NCI-H146 treated with DMSO at 0.1 percent for 48 hours (cell line): ENCODE measurements at regions not wholly inside any gene's neighbourhood (a gene's known extent, or its start where the extent isn't known, plus 50 kb on each side); places are given as distances from the start of the nearest gene placed in this dataset.

Source experiments
- DNase-seq: peaks from one replicate; lab custom pipeline; 2025; ENCODE audit not compliant: unreplicated experiment; lab: John Stamatoyannopoulos, UW

- no peak for DNase-seq
Measured at GRCh38 chr1:244339073-244339692, 112.5 kb downstream of the ADSS2 start.

DNA sequence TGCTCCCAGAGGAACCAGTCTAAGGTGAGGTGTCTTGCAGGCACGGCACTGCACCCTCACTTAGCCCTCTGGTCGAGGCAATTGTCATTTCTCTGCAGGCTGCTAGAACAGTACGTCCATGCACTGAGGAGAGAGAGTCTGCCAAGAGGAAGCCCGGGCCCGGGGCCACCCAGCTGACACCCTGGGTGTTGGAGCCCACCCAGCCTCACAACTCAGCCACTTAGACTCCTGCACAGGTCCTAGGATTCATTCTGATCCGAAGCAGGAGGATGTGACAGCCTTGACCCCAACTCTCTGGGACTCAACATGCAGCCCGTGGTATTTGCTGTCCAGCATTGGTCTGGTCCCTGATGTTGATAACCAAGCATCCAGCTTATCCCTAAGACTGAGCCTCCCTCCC, 111.9 kb downstream of the ADSS2 start:
- DNase-seq: no peak

- DNase-seq: no peak
Measured at GRCh38 chr1:244340396-244340795, 111.3 kb downstream of the ADSS2 start.

GRCh38 chr1:244341455-244342450, 110.0 kb downstream of the ADSS2 start:
- DNase-seq: peak; percentile 99

DNA sequence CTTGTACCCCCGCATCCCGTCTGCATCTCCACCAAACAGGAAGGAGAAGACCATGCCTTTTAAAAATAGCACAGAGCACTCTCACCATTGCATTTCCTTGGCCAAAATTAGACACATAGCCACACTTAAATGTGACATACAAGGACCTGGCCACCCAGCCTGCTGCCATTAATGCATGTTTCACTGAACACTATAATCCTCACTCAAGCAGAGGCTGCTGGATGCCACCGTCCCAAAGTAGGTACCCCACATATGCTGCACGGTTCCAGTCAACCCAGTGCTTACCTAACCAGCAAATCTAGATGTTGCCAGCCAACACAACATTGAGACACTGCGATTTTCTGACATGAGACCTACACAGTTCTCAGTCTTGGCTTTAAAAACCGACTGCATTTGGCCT, 107.7 kb downstream of the ADSS2 start:
- no peak for DNase-seq

DNA sequence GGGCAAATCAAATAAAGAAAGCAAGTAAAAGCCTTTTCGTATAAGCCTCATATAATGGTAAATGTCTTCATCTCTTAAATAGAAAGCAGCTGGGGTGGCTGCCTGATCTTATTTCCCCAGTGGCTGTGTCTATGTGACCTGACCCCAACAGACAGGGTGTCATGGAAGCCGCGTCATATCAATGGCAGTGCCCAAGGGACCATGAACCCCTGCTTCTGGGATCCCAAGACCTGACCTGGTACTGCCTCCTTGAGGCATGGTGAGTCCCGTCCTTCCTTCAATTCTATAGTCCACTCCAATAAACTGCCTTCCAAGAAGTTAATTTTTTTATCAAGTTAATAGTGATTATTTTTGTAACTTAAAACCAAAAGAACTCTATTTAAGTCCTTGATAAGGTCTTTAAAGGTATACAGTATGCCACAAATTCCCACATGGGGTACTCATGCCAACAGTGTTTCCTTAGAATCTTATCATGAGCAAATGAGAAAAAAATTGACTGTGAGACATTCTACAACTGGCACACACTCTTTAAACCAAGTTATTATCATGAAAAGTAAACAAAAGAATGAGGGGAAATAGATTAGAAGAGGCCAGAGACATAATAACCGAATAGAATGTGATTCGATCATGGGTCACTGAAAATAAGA, 104.6 kb downstream of the ADSS2 start:
- DNase-seq: no peak

DNA sequence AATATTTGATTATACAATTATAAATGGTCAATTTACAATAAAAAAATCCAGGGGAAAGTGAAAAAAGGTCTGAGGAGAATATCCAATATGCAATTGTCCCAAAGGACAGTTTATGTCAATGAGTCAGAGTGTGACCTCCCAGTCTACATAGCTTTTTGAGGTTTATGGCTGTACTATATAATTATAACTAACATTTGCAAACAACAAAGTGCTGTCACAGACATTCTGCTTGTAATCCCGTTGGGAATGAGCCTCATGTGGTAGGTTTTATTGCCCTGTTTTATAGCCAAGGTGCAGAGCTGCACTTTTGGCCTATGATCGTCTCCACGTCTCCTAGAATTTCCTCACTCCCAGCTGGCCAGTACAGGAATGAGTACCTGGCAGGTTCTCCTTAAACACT, 103.8 kb downstream of the ADSS2 start:
- no peak for DNase-seq

- DNase-seq: no peak
Measured at GRCh38 chr1:244349103-244349531, 102.6 kb downstream of the ADSS2 start.

GRCh38 chr1:244349581-244350001, 102.1 kb downstream of the ADSS2 start:
- no peak for DNase-seq

- DNase-seq: peak; percentile 24
Measured at GRCh38 chr1:244350027-244350426, 101.7 kb downstream of the ADSS2 start.

- DNase-seq: no peak
Measured at GRCh38 chr1:244352156-244352830, 99.4 kb downstream of the ADSS2 start.

- no peak for DNase-seq
Measured at GRCh38 chr1:244353551-244354091, 98.1 kb downstream of the ADSS2 start.

- DNase-seq: no peak
Measured at GRCh38 chr1:244354810-244355278, 96.9 kb downstream of the ADSS2 start.

DNA sequence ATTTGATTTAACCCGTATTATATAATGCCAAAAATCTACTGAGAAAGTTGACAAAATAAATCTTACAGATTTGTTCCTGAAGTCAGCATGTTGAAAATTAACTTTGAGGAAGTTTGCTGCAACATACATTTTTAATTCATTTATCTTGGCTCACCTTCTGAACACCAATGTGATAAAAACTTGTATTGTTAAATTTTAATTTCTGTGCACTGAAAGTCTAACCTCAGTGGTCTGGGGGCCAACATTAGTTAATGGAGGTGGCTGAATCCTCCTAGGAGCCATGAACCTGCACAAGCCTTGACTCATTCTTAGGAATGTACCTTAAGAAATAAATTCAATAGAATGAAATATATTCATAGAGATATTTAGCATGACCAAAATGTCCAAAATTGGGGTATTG, 95.3 kb downstream of the ADSS2 start:
- no peak for DNase-seq
